GM12878 (cell line): ENCODE measurements at regions not wholly inside any gene's neighbourhood (a gene's known extent, or its start where the extent isn't known, plus 50 kb on each side); places are given as distances from the start of the nearest gene placed in this dataset.

Experiments
- ATAC-seq: fragments of 200-7000 bp; cut with Tn5 transposase; 3 replicates; pipeline ENCODE4 v1.9.1; 2020; ENCODE audit warnings: mild to moderate bottlenecking, moderate library complexity
- BruUV-seq: library from RNA; stranded (reverse); fragments of 400-500 nt; replicated peaks from 2 replicates; lab custom pipeline; 2021; lab: Mats Ljungman, UMichigan
- CTCF ChIA-PET: fragments of 300-600 bp; sonication (Branson Sonifier 250); formaldehyde crosslinking; extraction: SDS; loops from one replicate; lab custom pipeline; 2021; ENCODE audit warnings: inconsistent platforms; lab: Yijun Ruan, JAX
- POLR2A ChIA-PET: fragments of 350-600 bp; formaldehyde crosslinking; extraction: SDS; loops from one replicate; lab custom pipeline; 2021; ENCODE audit warnings: inconsistent platforms; lab: Charles Lee
- RAD21 ChIA-PET: fragments of 300-600 bp; sonication (Branson Sonifier 250); formaldehyde crosslinking; loops from one replicate; lab custom pipeline; 2023; ENCODE audit warnings: antibody characterized with exemption; ENCODE audit not compliant: unreplicated experiment; lab: Charles Lee
- SMC1A ChIA-PET: fragments of 300-600 bp; sonication (Branson Sonifier 250); formaldehyde crosslinking; loops from one replicate; lab custom pipeline; 2023; ENCODE audit not compliant: unreplicated experiment, uncharacterized antibody; lab: Charles Lee
- DNase-seq: peaks from one replicate; pipeline ENCODE4 v3.0.0-alpha.2; 2011; ENCODE audit warnings: low read depth, low spot score
- FAIRE-seq: peaks from 3 replicates; lab custom pipeline; 2011; peaks lifted over from hg19 to GRCh38; lab: Jason Lieb, UNC
- H2AFZ ChIP-seq: 2 replicates; pipeline ENCODE4 v1.6.0; 2011; ENCODE audit warnings: low read depth, low read length, control low read depth; ENCODE audit not compliant: control insufficient read depth
- H3K27ac ChIP-seq: 2 replicates; pipeline ENCODE4 v1.5.1; 2011; ENCODE audit warnings: control low read depth; ENCODE audit not compliant: control insufficient read depth, insufficient read depth
- H3K27me3 ChIP-seq, 2 experiments: replicated peaks in 1 of 2; 2 replicates each; pipeline versions ENCODE4 v1.6.0 to v1.6.1; 2011; ENCODE audit warnings: low read length in 1 of 2; ENCODE audit not compliant: control insufficient read depth in 2 of 2, insufficient read depth in 2 of 2
- H3K36me3 ChIP-seq, 2 experiments: 2 replicates each; pipeline ENCODE4 v1.5.1; 2011; ENCODE audit warnings: low read length in 1 of 2; ENCODE audit not compliant: control insufficient read depth in 2 of 2, insufficient read depth in 2 of 2
- H3K4me1 ChIP-seq: 2 replicates; pipeline ENCODE4 v1.6.1; 2011; ENCODE audit warnings: mild to moderate bottlenecking, low read length, moderate library complexity, mixed read lengths; ENCODE audit not compliant: control insufficient read depth, insufficient read depth
- H3K4me2 ChIP-seq: 2 replicates; pipeline ENCODE4 v1.6.0; 2011; ENCODE audit warnings: control low read depth; ENCODE audit not compliant: control insufficient read depth, insufficient read depth
- H3K4me3 ChIP-seq: fragments of 200-600 bp; sonication (generic); 2 replicates; pipeline ENCODE4 v1.5.1; 2016
- H3K79me2 ChIP-seq: 2 replicates; pipeline ENCODE4 v1.6.0; 2011; ENCODE audit warnings: low read length; ENCODE audit not compliant: control insufficient read depth, insufficient read depth
- H3K9ac ChIP-seq: 2 replicates; pipeline ENCODE4 v1.8.0; 2011; ENCODE audit warnings: low read length, control low read depth, mixed read lengths; ENCODE audit not compliant: control insufficient read depth, insufficient read depth
- H3K9me3 ChIP-seq: replicated peaks from 3 replicates; pipeline ENCODE4 v1.5.1; 2011; ENCODE audit warnings: mild to moderate bottlenecking, low read length; ENCODE audit not compliant: control insufficient read depth, insufficient read depth
- H4K20me1 ChIP-seq: 2 replicates; pipeline ENCODE4 v1.6.0; 2011; ENCODE audit not compliant: control insufficient read depth, insufficient read depth
- BMI1 ChIP-seq: fragments of 450-650 bp; IDR thresholded peaks from 2 replicates; pipeline ENCODE4 v1.6.1; 2016; ENCODE audit warnings: mild to moderate bottlenecking, moderate library complexity, borderline replicate concordance
- CHD1 ChIP-seq: IDR thresholded peaks from 2 replicates; pipeline ENCODE4 v1.6.1; 2012; ENCODE audit warnings: low read depth, low read length, improper control_type of control experiment
- CREB1 ChIP-seq: IDR thresholded peaks from 2 replicates; pipeline ENCODE4 v1.6.1; 2012; ENCODE audit warnings: low read depth, mild to moderate bottlenecking, inconsistent platforms
- FOXK2 ChIP-seq: fragments of 450-650 bp; IDR thresholded peaks from 2 replicates; pipeline ENCODE4 v1.6.1; 2017; ENCODE audit warnings: mild to moderate bottlenecking, moderate library complexity
- KLF5 ChIP-seq: fragments of 450-650 bp; IDR thresholded peaks from 2 replicates; pipeline ENCODE4 v1.6.1; 2014; ENCODE audit warnings: mild to moderate bottlenecking; ENCODE audit not compliant: partially characterized antibody
- PAX5 ChIP-seq: IDR thresholded peaks from 2 replicates; pipeline ENCODE4 v1.6.1; 2011; ENCODE audit warnings: low read depth, low read length, borderline replicate concordance
- POLR2AphosphoS2 ChIP-seq: IDR thresholded peaks from 2 replicates; pipeline ENCODE4 v1.6.1; 2011; ENCODE audit warnings: low read depth, mild to moderate bottlenecking, low read length, improper control_type of control experiment, moderate library complexity
- SIN3A ChIP-seq: IDR thresholded peaks from 2 replicates; pipeline ENCODE4 v1.6.1; 2012; ENCODE audit warnings: low read depth, low read length, improper control_type of control experiment
- STAT1 ChIP-seq: fragments of 450-650 bp; conservative IDR thresholded peaks from 2 replicates; pipeline ENCODE4 v1.6.1; 2014; ENCODE audit warnings: antibody characterized with exemption, mild to moderate bottlenecking
- TCF3 ChIP-seq: IDR thresholded peaks from 2 replicates; pipeline ENCODE4 v1.6.1; 2012; ENCODE audit warnings: low read depth, mild to moderate bottlenecking, low read length, borderline replicate concordance; ENCODE audit not compliant: insufficient read depth
- TCF7 ChIP-seq: IDR thresholded peaks from 2 replicates; pipeline ENCODE4 v1.6.1; 2014; ENCODE audit warnings: antibody characterized with exemption, borderline replicate concordance
- ZSCAN29 ChIP-seq: fragments of 450-650 bp; IDR thresholded peaks from 2 replicates; pipeline ENCODE4 v1.6.1; 2017; ENCODE audit warnings: mild to moderate bottlenecking, moderate library complexity
- WGBS: methylation state at CpG from one replicate; pipeline ENCODE4 v1.1.6; 2016; ENCODE audit warnings: low lambda C conversion rate; ENCODE audit not compliant: insufficient replicate concordance, insufficient coverage; ENCODE audit errors: missing lambda C conversion rate; 5-methylcytosine and 5-hydroxymethylcytosine counted together
- in situ Hi-C: fragments of 300-500 bp; cut with MboI; formaldehyde crosslinking; loops from 9 replicates; pipeline ENCODE4 v1.14.3; 2018; ENCODE audit warnings: mixed read lengths
- intact Hi-C: fragments of 100-400 bp; cut with micrococcal nuclease; formaldehyde crosslinking; loops from one replicate; pipeline ENCODE4 v1.14.2; 2022; ENCODE audit not compliant: unreplicated experiment
- TF ChIP-seq, protein P1 (sequence below): fragments of 450-650 bp; formaldehyde crosslinking; IDR thresholded peaks from 2 replicates; pipeline ENCODE4 v1.5.0; 2022; ENCODE audit warnings: mild to moderate bottlenecking, missing genetic modification characterization
- TF ChIP-seq, protein P2 (sequence below): IDR thresholded peaks from 2 replicates; pipeline ENCODE4 v1.6.1; 2012; ENCODE audit warnings: improper control_type of control experiment, low read depth, low read length; ENCODE audit not compliant: insufficient replicate concordance
- TF ChIP-seq, protein P3 (sequence below): IDR thresholded peaks from 2 replicates; pipeline ENCODE4 v1.6.1; 2012; ENCODE audit warnings: low read length, inconsistent platforms

DNA sequence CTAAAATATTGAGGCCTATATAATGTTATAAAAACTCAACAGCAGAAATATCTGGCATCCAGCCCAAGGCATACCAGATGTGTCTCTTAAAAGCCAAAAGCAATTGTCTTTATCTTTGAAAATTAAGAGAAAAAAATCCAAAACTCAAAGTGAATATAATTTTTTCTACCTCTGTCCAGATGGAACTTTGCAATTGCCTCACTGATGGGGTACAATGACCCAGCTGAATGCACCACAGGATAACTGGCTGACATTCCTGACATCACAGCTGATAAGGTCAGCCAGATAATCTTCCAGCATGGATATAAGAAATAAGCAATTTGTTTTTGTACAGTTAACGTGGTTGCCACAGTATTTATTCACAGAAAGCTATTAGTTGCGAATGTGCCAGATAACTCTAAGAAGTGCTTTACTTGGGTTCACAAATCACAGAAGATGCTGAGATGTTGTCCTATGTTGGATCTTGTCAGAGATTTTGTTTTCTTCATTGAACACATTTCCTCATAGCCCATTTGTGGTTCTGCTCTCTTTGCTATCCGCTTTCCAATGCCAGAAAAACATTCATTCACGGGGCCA lies 566.9 kb upstream of the CCDC54 start:
- FAIRE-seq (no peak), DNase-seq (no peak), ATAC-seq (no peak)
- 28% methylated on average over 4 of the region's 4 CpGs for WGBS
- TF ChIP-seq PAX5 (no peak), FOXK2 (no peak), BMI1 (no peak), KLF5 (no peak), CREB1 (no peak), ZSCAN29 (no peak), TCF3 (no peak), POLR2AphosphoS2 (no peak), CHD1 (no peak), TCF7 (no peak), STAT1 (no peak), SIN3A (no peak)
- TF ChIP-seq, protein P1, sequence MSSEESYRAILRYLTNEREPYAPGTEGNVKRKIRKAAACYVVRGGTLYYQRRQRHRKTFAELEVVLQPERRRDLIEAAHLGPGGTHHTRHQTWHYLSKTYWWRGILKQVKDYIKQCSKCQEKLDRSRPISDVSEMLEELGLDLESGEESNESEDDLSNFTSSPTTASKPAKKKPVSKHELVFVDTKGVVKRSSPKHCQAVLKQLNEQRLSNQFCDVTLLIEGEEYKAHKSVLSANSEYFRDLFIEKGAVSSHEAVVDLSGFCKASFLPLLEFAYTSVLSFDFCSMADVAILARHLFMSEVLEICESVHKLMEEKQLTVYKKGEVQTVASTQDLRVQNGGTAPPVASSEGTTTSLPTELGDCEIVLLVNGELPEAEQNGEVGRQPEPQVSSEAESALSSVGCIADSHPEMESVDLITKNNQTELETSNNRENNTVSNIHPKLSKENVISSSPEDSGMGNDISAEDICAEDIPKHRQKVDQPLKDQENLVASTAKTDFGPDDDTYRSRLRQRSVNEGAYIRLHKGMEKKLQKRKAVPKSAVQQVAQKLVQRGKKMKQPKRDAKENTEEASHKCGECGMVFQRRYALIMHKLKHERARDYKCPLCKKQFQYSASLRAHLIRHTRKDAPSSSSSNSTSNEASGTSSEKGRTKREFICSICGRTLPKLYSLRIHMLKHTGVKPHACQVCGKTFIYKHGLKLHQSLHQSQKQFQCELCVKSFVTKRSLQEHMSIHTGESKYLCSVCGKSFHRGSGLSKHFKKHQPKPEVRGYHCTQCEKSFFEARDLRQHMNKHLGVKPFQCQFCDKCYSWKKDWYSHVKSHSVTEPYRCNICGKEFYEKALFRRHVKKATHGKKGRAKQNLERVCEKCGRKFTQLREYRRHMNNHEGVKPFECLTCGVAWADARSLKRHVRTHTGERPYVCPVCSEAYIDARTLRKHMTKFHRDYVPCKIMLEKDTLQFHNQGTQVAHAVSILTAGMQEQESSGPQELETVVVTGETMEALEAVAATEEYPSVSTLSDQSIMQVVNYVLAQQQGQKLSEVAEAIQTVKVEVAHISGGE = no peak
- TF ChIP-seq, protein P2, sequence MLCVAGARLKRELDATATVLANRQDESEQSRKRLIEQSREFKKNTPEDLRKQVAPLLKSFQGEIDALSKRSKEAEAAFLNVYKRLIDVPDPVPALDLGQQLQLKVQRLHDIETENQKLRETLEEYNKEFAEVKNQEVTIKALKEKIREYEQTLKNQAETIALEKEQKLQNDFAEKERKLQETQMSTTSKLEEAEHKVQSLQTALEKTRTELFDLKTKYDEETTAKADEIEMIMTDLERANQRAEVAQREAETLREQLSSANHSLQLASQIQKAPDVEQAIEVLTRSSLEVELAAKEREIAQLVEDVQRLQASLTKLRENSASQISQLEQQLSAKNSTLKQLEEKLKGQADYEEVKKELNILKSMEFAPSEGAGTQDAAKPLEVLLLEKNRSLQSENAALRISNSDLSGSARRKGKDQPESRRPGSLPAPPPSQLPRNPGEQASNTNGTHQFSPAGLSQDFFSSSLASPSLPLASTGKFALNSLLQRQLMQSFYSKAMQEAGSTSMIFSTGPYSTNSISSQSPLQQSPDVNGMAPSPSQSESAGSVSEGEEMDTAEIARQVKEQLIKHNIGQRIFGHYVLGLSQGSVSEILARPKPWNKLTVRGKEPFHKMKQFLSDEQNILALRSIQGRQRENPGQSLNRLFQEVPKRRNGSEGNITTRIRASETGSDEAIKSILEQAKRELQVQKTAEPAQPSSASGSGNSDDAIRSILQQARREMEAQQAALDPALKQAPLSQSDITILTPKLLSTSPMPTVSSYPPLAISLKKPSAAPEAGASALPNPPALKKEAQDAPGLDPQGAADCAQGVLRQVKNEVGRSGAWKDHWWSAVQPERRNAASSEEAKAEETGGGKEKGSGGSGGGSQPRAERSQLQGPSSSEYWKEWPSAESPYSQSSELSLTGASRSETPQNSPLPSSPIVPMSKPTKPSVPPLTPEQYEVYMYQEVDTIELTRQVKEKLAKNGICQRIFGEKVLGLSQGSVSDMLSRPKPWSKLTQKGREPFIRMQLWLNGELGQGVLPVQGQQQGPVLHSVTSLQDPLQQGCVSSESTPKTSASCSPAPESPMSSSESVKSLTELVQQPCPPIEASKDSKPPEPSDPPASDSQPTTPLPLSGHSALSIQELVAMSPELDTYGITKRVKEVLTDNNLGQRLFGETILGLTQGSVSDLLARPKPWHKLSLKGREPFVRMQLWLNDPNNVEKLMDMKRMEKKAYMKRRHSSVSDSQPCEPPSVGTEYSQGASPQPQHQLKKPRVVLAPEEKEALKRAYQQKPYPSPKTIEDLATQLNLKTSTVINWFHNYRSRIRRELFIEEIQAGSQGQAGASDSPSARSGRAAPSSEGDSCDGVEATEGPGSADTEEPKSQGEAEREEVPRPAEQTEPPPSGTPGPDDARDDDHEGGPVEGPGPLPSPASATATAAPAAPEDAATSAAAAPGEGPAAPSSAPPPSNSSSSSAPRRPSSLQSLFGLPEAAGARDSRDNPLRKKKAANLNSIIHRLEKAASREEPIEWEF = no peak
- TF ChIP-seq, protein P3, sequence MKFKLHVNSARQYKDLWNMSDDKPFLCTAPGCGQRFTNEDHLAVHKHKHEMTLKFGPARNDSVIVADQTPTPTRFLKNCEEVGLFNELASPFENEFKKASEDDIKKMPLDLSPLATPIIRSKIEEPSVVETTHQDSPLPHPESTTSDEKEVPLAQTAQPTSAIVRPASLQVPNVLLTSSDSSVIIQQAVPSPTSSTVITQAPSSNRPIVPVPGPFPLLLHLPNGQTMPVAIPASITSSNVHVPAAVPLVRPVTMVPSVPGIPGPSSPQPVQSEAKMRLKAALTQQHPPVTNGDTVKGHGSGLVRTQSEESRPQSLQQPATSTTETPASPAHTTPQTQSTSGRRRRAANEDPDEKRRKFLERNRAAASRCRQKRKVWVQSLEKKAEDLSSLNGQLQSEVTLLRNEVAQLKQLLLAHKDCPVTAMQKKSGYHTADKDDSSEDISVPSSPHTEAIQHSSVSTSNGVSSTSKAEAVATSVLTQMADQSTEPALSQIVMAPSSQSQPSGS = no peak
- no peak overlapping the region for H2AFZ ChIP-seq
- no peak overlapping the region for H3K4me3 ChIP-seq
- no peaks in the 10 kb centered on the region for H4K20me1 ChIP-seq
- no peaks in the 10 kb centered on the region for H3K36me3 ChIP-seq
- H3K79me2 ChIP-seq = no peaks in the 10 kb centered on the region
- in situ Hi-C loops (no loop called here), intact Hi-C loops (no loop called here)
- SMC1A ChIA-PET = no interaction called here
- H3K27me3 ChIP-seq = no peaks in the 10 kb centered on the region
- CTCF ChIA-PET = interaction anchor here (0.6 kb wide), 1 partner anchor 133 kb away, joined by 3 read pairs; no protein-coding TSS in a partner anchor
- no peaks in the 10 kb centered on the region for H3K4me1 ChIP-seq
- H3K4me2 ChIP-seq = no peak overlapping the region
- H3K9ac ChIP-seq = no peak overlapping the region
- POLR2A ChIA-PET = no interaction called here
- H3K27ac ChIP-seq = no peak overlapping the region
- H3K9me3 ChIP-seq = no peaks in the 10 kb centered on the region
- RAD21 ChIA-PET = no interaction called here
- no TSS peak for BruUV-seq
